ENCODE measurements at regions not wholly inside any gene's neighbourhood (a gene's known extent, or its start where the extent isn't known, plus 50 kb on each side); places are given as distances from the start of the nearest gene placed in this dataset.

GRCh38 chr13:43981091-43981490 is 101.4 kb downstream of the LACC1 start:
- TF ChIP-seq TAF1 (IDR thresholded peaks at IDR 0.05; ENCODE audit: low read depth, low read length) (no peak), POLR2A (IDR thresholded peaks at IDR 0.05; ENCODE audit: low read depth, low read length) (no peak), PAX5 (IDR thresholded peaks at IDR 0.05; ENCODE audit: insufficient read depth, low read length, severe bottlenecking) (no peak), POLR2AphosphoS5 (IDR thresholded peaks at IDR 0.05; ENCODE audit: low read depth, low read length) (no peak)
